ES-I3 (cell line): ENCODE measurements at regions not wholly inside any gene's neighbourhood (a gene's known extent, or its start where the extent isn't known, plus 50 kb on each side); places are given as distances from the start of the nearest gene placed in this dataset.
"Not testable (repeated sequence)": the region's sequence is repeated elsewhere in the genome, so short reads cannot be mapped to it uniquely, and the experiment has no call there.

Experiments used
- H3K36me3 ChIP-seq: 2 replicates; pipeline ENCODE4 v1.6.1; 2013; ENCODE audit warnings: mild to moderate bottlenecking, low read length, control low read depth, moderate library complexity; ENCODE audit not compliant: insufficient read depth
- H3K4me1 ChIP-seq: 2 replicates; pipeline ENCODE4 v1.6.1; 2013; ENCODE audit warnings: mild to moderate bottlenecking, control low read depth, low read length; ENCODE audit not compliant: insufficient read depth
- H3K9ac ChIP-seq: 2 replicates; pipeline ENCODE4 v1.6.1; 2013; ENCODE audit warnings: low read depth, mild to moderate bottlenecking, low read length, moderate library complexity
- H3K9me3 ChIP-seq: 2 replicates; pipeline ENCODE4 v1.6.1; 2013; ENCODE audit warnings: mild to moderate bottlenecking, low read length, moderate library complexity; ENCODE audit not compliant: control insufficient read depth, insufficient read depth

GRCh38 chr9:86575825-86576525 is 221.8 kb upstream of the TUT7 start:
- peaks cover 4% of the 10 kb centered on the region; the same call in 1 of the 2 replicates for H3K4me1 ChIP-seq
- H3K36me3 ChIP-seq, result no peaks in the 10 kb centered on the region
- H3K9me3 ChIP-seq, result no peaks in the 10 kb centered on the region
- H3K9ac ChIP-seq, result no peak overlapping the region

- Histone ChIP-seq H3K4me1 (peaks cover 4% of the 10 kb centered on the region; the same call in 1 of the 2 replicates), H3K9ac (no peak overlapping the region), H3K36me3 (no peaks in the 10 kb centered on the region), H3K9me3 (no peaks in the 10 kb centered on the region)
Observed at GRCh38 chr9:86575137-86575536, 220.9 kb upstream of the TUT7 start.

DNA sequence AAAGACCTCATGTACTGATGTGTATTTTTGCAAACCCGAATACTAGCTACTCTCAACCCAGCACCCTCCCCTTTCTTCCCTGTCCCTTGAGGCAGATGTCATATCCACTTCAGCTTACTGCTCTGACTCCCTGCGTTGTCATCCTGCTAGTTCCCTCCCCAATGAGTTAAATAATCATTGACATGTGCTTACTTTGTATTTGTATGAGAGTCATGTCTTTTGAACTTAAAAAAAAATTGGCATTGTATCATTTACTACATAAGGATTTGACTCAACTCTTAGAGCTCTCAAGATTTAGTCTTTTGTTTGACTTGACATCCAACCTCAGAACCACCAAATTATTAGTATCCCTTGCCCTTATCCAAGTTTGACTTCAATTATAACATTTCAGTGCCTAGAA is 219.7 kb upstream of the TUT7 start:
- peaks cover 4% of the 10 kb centered on the region; the same call in 1 of the 2 replicates for H3K4me1 ChIP-seq
- no peaks in the 10 kb centered on the region for H3K9me3 ChIP-seq
- no peak overlapping the region for H3K9ac ChIP-seq
- H3K36me3 ChIP-seq, result no peaks in the 10 kb centered on the region

GRCh38 chr9:86572904-86573303 is 218.7 kb upstream of the TUT7 start:
- Histone ChIP-seq H3K36me3 (no peaks in the 10 kb centered on the region), H3K9me3 (no peaks in the 10 kb centered on the region), H3K4me1 (no peaks in the 10 kb centered on the region)

GRCh38 chr9:86565603-86566002 is 211.4 kb upstream of the TUT7 start:
- not testable (repeated sequence) for H3K4me1 ChIP-seq, H3K9ac ChIP-seq, H3K9me3 ChIP-seq, H3K36me3 ChIP-seq

More at GRCh38 chr9:86572904-86573303, 218.7 kb upstream of the TUT7 start:
- H3K9ac ChIP-seq, result no peak overlapping the region

GRCh38 chr9:86563936-86564335 is 209.7 kb upstream of the TUT7 start:
- Histone ChIP-seq H3K4me1 (no peaks in the 10 kb centered on the region), H3K9ac (no peak overlapping the region), H3K36me3 (no peaks in the 10 kb centered on the region), H3K9me3 (no peaks in the 10 kb centered on the region)

DNA sequence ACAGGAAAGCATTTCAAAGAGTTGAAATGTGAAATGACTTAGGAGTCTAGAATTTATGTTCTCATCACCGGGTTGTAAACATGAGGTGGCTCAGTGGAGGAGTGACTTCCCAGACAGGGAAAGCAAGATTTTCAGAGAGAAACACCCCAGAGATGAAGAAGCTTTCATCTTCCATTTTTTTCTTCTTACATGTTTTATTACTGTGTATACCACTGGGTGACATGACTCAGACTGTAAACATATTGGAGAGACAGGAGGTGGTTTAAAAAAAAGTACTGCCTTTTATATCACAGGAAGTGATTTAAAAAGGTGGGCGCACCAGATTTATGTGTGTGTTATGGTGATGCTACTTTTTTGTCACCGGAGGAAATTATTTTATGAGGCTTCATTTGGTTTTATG is 209.1 kb upstream of the TUT7 start:
- H3K9me3 ChIP-seq, result no peaks in the 10 kb centered on the region
- H3K9ac ChIP-seq, result no peak overlapping the region
- no peaks in the 10 kb centered on the region for H3K4me1 ChIP-seq
- H3K36me3 ChIP-seq, result no peaks in the 10 kb centered on the region

GRCh38 chr9:86562691-86563090 is 208.5 kb upstream of the TUT7 start:
- Histone ChIP-seq H3K36me3 (no peaks in the 10 kb centered on the region), H3K9me3 (no peaks in the 10 kb centered on the region), H3K4me1 (no peaks in the 10 kb centered on the region), H3K9ac (no peak overlapping the region)

- Histone ChIP-seq H3K36me3 (no peaks in the 10 kb centered on the region), H3K9ac (no peak overlapping the region), H3K4me1 (no peaks in the 10 kb centered on the region), H3K9me3 (no peaks in the 10 kb centered on the region)
Observed at GRCh38 chr9:86557918-86558317, 203.7 kb upstream of the TUT7 start.

DNA sequence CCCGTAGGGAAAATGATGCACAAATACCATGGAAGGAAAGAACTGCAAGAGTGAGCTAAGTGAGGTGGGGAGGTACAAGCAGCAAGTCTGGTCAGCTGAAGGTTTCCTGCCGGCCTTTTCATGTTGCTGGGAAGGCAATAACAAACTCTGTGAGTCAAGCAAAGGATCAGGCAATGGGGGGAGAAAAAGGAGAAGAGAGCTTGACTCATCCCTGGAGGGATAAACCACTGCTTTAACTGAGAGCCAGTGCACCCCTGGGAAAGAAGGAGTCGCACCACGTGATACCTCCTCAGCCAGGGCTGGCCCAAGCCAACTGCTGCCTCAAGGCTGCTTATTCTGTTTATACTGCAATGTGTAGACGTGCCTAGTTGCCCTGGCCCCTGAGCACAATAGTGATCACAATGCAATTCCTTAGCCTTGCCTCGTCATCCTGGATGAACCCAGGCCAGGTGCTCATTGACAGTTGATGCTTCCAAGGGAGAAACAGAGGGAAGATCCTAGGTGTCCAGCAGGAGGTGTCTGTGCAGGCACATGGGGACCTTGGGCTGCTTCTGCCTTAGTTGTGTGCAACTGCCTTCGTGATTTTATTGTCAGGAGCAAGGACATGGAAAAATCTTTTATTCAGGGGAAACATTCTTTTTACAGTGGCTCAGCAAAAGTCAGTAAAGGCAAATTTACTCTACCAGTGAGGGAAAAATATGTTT is 203.0 kb upstream of the TUT7 start:
- Histone ChIP-seq H3K9ac (no peak overlapping the region), H3K9me3 (no peaks in the 10 kb centered on the region), H3K36me3 (no peaks in the 10 kb centered on the region), H3K4me1 (no peaks in the 10 kb centered on the region)

- Histone ChIP-seq H3K36me3 (no peaks in the 10 kb centered on the region), H3K4me1 (no peaks in the 10 kb centered on the region), H3K9ac (no peak overlapping the region), H3K9me3 (no peaks in the 10 kb centered on the region)
Observed at GRCh38 chr9:86555661-86556060, 201.5 kb upstream of the TUT7 start.

- H3K9me3 ChIP-seq, result no peaks in the 10 kb centered on the region
- H3K4me1 ChIP-seq, result peaks cover 14% of the 10 kb centered on the region
- H3K36me3 ChIP-seq, result no peaks in the 10 kb centered on the region; the same call in 1 of the 2 replicates
- H3K9ac ChIP-seq, result no peak overlapping the region
Observed at GRCh38 chr9:86550401-86550800, 196.2 kb upstream of the TUT7 start.

GRCh38 chr9:86549920-86550319 is 195.7 kb upstream of the TUT7 start:
- Histone ChIP-seq H3K9ac (no peak overlapping the region), H3K36me3 (no peaks in the 10 kb centered on the region; the same call in 1 of the 2 replicates), H3K4me1 (peaks cover 18% of the 10 kb centered on the region), H3K9me3 (no peaks in the 10 kb centered on the region)

DNA sequence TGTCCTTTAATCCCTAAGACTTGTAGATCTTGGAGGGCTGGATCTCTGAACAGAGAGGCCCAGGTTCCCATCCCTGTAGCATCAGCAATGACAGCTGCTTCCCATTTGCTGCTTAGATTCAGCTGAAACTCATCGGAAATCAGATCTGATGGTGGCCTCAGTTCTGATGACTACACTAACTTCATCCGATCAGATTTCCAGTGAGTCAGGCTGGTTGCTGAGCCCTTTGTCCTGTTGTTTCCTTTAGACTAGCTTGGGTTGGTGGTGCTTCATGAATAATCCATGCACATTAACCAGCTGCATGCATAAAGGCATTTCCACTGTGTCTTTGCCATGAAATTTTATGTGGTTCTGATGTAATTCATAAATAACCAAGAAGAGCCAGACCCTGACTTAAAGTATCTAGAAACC is 195.2 kb upstream of the TUT7 start:
- Histone ChIP-seq H3K9me3 (no peaks in the 10 kb centered on the region), H3K36me3 (no peaks in the 10 kb centered on the region; the same call in 1 of the 2 replicates), H3K4me1 (peaks cover 19% of the 10 kb centered on the region), H3K9ac (no peak overlapping the region)

GRCh38 chr9:86548220-86548619 is 194.0 kb upstream of the TUT7 start:
- Histone ChIP-seq H3K4me1 (peaks cover 19% of the 10 kb centered on the region), H3K9me3 (no peaks in the 10 kb centered on the region), H3K36me3 (no peaks in the 10 kb centered on the region; the same call in 1 of the 2 replicates), H3K9ac (no peak overlapping the region)
